NCI-H2029 treated with DMSO at 0.1 percent for 48 hours (cell line): ENCODE measurements at regions not wholly inside any gene's neighbourhood (a gene's known extent, or its start where the extent isn't known, plus 50 kb on each side); places are given as distances from the start of the nearest gene placed in this dataset.
"Not testable (repeated sequence)": the region's sequence is repeated elsewhere in the genome, so short reads cannot be mapped to it uniquely, and the experiment has no call there.

Source experiments
- DNase-seq: peaks from one replicate; lab custom pipeline; 2025; lab: John Stamatoyannopoulos, UW

- DNase-seq = no peak
These were observed 51.0 kb upstream of the ACTR3 start for GRCh38 chr2:113838744-113839444.

GRCh38 chr2:113838277-113838676 is 51.6 kb upstream of the ACTR3 start:
- DNase-seq = no peak

- no peak for DNase-seq
These were observed 55.7 kb upstream of the ACTR3 start for GRCh38 chr2:113834051-113834730.

GRCh38 chr2:113832795-113833290 is 57.0 kb upstream of the ACTR3 start:
- DNase-seq = no peak

GRCh38 chr2:113831161-113831560 is 58.7 kb upstream of the ACTR3 start:
- no peak for DNase-seq

GRCh38 chr2:113829761-113830160 is 60.1 kb upstream of the ACTR3 start:
- DNase-seq = no peak

GRCh38 chr2:113829270-113829669 is 60.6 kb upstream of the ACTR3 start:
- no peak for DNase-seq

- no peak for DNase-seq
These were observed 61.7 kb upstream of the ACTR3 start for GRCh38 chr2:113828049-113828742.

- no peak for DNase-seq
These were observed 62.5 kb upstream of the ACTR3 start for GRCh38 chr2:113827426-113827825.

GRCh38 chr2:113826346-113827285 is 63.3 kb upstream of the ACTR3 start:
- no peak for DNase-seq

- no peak for DNase-seq
These were observed 65.9 kb upstream of the ACTR3 start for GRCh38 chr2:113823716-113824595.

GRCh38 chr2:113822087-113822815 is 65.8 kb upstream of the SLC35F5 start:
- no peak for DNase-seq

GRCh38 chr2:113818382-113818951 is 62.0 kb upstream of the SLC35F5 start:
- DNase-seq = peak; percentile 31

GRCh38 chr2:113813396-113813795 is 57.0 kb upstream of the SLC35F5 start:
- not testable (repeated sequence) for DNase-seq

GRCh38 chr2:113812204-113812603 is 55.8 kb upstream of the SLC35F5 start:
- no peak for DNase-seq

GRCh38 chr2:113809076-113809736 is 52.8 kb upstream of the SLC35F5 start:
- DNase-seq = no peak

GRCh38 chr2:113807721-113808120 is 51.3 kb upstream of the SLC35F5 start:
- no peak for DNase-seq

GRCh38 chr2:113806217-113806913 is 49.9 kb upstream of the SLC35F5 start:
- DNase-seq = no peak
